ENCODE measurements at regions not wholly inside any gene's neighbourhood (a gene's known extent, or its start where the extent isn't known, plus 50 kb on each side); places are given as distances from the start of the nearest gene placed in this dataset.
"Not testable (repeated sequence)": the region's sequence is repeated elsewhere in the genome, so short reads cannot be mapped to it uniquely, and the experiment has no call there.

DNA sequence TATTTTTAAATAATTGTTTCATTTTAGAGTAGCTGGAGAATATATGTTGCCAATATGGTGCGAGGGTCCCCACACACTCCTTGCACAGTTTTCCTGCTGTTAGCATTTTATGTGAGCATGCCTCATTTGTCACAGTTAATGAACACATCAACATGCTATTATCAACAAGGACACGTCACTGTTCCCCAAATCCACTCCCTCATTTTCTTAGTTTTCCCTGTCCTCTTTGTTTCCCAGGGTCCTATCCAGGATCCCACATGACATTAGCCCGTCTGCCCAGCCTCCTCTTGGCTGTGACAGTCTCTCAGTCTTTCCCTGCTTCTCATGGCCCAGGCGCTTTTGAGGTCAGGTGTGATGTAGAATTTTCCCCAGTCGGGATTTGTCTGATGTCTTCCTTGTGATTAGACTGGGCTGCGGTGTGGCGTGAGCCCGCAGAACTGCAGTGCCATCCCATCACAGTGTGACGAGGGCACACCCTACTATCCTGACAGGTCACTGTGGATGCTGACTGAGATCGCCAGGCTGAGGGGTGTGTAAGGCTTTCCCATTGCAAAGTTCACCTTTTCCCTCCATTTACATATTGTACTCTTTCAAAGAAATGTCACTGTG is 450.6 kb upstream of the B3GAT1 start:
- DNase-seq = no peak

DNA sequence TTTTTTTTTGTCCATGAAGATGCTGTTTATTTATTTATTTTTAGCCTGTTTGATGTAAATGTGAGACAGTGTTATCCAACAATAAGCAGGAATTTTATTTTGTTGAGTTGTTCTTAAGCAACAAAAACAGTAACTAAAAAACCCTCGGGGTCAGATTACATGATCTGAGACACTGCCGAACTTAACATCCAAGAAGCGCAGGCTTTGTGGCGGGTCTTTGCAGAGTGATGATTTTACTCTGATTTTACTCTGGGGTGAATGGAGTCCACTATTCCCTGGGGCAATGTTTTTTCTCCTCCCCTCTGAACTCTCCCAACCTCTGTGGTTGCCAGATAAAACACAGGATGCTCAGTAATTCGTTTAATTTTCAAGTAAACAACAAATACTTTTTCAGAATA is 450.1 kb upstream of the B3GAT1 start:
- no peak for DNase-seq

DNA sequence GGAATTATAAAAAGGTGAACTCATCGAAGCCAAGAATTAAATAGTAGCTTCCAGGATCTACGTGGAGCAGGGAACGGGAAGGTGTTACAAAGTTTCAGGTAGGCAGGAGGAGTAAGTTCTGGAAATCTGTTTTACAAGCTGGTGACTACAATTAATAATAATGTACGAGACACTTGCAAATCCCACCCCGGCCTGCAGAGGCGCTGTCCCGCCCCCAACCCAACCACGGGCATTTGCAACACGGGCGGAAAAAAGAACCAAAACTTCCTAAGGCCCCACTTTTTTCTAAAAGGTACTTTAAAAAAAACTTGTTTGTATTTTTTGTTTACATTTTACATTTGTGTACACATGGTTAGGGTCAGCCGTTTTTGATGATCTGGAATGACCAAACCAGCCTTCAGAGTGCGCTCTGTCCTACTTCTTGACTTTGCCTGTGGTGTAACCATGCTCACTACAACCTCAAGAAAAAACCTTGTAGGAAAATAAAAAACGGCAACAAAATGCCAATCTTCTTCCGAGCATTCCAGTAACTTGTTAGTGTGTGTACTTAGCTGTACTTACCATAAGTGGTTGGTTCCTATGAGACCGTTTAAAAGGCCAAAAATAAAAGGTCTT is 449.6 kb upstream of the B3GAT1 start:
- no peak for DNase-seq

DNA sequence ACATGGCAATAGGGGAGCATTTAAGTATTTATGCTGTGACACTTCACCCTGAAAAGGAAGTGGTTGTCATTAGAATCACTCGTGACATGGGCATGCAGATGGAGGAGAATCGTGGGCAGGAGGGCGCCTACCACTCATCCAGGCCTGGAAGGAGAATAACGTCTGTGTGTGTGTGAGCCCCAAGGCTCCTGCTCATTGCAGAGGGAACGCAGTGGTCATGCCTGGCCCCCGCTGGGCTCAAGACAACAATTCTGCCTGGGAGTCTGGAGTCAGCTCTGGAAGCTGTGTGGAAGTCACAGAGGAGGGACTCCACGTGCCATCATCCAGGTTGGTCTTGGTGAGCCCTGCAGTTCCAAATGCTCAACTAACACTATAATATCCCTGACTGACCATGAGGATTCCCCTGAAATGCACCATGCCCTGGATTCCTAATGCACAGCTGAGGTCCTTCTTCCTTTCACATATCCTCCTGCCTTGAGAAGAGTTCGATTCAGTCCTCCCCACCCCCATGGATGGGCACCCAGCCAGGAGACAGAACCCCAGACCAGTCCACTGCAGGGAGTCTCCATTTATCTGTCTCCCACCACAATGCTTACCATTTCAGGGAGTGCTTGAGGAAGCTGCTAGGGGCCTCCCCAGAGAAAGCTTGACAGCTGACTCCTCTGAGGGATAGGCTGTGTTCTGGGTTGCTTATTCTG is 446.9 kb upstream of the B3GAT1 start:
- DNase-seq = no peak

DNA sequence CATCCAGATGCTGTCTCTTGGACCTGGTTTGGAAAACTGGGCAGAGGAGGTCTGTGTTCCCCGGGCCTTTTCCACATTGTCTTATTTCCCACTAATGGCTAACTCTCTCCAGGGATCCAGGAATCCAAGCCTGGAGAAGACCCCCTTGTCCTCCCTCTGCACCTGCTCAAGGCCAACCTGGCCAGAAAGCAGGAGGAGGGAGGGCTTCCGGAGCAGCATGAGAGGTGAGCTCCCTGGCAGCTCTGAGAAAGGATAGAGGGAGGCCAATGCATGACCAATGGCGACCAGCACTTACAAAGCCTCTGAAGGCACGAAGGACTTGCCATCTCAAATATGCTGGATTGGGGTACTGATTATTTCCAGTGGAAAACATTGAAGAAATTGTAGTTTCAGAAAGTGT is 445.0 kb upstream of the B3GAT1 start:
- DNase-seq = no peak

DNA sequence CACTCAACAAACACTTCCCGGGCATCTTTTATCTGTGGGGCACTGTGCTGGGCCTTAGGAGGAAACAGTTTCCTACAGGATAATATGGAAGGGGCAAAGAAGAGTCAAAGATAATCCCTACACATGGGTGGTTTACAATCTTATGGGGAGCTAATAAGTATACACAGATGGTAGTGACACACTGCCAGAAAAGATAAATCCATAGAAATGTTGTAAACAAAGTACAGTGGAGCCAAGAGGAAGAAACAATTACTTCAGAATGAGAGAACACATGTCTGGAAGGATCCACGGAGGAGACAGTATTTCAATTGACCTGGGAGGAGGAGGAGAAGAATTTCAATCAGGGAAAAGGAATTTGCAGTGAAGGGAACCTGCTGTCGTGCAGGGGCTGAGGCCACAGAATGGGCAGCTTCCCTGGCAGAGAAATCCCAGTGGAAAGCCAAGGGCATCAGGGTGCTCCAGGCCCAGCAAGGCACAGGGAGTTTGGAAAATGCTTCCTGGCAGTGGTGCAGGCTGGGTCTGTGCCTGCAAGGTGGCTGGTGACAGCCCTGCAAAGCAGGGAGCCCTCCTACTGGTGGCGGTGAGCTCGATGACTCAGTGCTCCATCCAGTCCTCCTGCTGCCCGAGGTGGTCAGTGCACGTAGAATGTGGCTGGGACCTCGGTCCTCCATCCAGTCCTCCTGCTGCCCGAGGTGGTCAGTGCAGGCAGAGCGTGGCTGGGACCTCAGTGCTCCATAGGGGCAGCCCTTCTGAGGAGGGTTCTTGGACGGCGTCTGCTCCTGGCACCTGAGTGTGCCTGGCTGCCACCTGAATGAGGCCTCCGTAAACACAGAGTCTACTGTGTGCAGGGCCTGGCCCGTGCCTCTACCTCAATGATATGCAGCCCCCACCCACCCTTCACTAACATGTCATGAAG is 444.3 kb upstream of the B3GAT1 start:
- no peak for DNase-seq

DNA sequence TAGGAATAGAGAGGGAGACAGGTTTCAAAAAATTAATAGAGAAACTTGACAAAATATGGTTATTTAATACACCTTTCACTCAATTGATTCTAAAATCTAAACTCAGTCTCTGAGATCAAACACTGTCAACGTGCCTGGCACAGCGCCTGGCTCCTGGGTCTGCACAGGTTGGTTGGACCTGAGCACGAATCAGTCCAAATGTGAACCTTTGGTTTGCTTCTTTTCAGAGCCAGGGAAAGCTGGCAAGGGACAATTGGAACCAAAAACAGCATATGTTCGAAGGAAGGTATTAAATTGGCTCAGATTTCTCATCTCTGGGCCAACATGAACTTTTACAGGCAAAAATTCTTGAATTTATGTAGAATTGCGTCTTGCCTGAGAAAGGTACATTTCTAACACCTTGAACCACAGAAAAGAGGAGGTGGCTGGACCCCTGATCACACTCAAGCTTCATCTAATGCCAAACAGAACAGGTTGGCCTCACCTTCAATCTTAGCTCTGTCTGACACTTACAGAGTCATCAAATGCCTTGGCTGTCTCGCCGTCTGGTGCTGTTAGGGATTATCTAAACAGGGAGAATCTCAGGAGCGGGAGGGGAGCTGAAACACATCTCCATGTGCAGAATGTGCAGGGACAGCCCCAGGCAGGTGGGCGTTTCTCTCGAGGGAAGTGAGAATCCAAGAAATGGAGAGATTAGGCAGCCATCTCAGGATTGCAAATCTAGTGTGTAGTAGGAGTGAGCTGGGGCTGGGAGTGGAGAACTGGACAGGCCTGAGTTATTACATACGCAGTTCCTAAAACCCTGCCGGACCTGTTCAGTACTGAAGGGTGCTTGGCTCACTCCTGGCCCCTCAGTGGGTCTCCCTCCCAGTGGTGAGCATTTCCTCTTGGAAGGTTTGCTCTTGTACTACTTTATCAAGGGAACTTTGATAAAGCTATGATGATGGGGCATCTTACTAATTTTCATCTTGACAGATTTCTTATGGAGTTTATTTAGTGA is 442.2 kb upstream of the B3GAT1 start:
- DNase-seq = no peak

DNA sequence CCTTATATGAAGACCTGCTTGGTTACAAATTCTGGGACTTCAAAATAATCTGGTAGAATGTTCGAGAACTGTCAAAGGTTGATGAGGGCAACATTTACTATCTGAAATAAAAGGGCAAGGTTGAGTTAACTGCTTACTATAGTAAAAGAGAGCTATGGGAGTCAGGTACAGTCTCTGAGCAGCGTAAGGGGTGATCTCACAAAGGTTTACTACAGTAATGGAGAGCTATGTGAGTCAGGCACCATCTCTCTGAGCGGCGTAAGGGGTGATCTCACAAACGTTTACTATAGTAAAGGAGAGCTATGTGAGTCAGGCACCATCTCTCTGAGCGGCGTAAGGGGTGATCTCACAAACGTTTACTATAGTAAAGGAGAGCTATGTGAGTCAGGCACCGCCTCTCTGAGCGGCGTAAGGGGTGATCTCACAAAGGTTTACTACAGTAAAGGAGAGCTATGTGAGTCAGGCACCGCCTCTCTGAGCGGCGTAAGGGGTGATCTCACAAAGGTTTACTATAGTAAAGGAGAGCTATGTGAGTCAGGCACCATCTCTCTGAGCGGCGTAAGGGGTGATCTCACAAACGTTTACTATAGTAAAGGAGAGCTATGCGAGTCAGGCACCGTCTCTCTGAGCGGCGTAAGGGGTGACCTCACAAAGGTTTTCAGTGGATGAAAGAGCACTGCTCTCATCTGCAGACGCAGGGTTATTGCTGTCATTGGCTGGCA is 439.6 kb upstream of the B3GAT1 start:
- DNase-seq = not testable (repeated sequence)

DNA sequence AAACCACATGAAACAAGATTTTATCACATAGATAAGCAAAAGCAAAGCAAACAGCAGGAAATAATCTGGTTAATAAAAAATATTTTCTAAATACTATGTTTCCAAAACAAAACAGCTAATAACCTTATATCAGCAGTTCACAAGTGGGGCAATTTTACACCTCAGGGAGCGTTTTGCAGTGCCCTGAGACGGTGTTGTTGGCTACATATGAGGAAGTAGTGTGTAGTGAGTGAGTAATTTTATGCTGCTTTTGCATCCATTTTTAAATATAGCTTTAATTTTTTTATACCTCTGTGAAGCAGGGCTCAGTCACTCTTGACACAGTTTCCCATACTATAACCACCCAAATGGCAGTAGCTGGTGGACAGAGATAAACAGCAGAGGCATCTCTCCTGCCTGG is 438.5 kb upstream of the B3GAT1 start:
- DNase-seq = no peak

DNA sequence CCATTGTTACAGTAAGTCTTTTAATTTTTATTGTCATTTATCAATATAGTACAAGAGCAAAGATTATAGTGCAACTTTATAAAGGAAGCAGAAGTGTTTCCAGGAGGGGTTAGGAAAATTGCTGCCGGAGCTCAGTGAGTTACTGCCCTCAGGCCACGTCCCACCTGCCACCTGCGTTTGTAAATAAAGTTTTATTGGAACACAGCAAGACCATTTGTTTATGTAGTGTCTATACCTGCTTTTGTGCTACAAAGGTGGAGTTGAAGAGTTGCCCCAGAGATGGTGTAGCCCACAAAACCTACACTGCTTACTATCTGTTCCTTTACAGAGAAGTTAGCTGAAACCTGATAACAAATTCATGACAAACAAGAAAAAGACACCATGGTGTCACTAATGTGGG is 437.8 kb upstream of the B3GAT1 start:
- no peak for DNase-seq

DNA sequence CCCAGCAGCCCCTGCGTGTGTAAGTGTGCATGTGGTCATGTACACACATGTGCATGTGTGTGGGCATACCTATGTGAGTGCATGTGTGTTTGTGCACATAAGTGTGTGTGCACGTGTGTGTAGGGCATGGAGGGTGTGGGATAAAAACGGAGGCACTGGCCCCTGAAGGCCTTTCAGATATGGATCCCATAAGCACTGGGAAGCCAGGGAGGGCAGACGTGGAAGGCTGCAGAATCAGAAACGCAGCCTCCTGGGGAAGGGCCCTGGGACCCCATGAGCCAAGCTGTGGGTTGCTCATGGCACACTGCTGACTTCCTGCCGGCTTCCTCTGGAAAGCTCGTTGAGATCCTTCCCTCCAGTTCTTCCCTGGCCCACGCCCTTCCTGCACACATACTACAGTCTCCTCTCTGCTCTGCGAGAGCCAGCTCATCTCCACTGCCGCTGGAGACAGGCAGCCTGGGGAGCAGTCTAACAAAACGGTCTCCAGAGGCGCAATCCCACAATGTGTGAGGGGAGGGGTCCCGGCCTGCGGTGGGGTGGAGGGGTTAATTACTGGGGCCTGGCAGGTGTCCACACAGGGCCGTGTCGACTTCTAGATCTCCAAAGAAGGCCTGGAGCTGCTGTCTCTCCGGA is 435.2 kb upstream of the B3GAT1 start:
- no peak for DNase-seq

DNA sequence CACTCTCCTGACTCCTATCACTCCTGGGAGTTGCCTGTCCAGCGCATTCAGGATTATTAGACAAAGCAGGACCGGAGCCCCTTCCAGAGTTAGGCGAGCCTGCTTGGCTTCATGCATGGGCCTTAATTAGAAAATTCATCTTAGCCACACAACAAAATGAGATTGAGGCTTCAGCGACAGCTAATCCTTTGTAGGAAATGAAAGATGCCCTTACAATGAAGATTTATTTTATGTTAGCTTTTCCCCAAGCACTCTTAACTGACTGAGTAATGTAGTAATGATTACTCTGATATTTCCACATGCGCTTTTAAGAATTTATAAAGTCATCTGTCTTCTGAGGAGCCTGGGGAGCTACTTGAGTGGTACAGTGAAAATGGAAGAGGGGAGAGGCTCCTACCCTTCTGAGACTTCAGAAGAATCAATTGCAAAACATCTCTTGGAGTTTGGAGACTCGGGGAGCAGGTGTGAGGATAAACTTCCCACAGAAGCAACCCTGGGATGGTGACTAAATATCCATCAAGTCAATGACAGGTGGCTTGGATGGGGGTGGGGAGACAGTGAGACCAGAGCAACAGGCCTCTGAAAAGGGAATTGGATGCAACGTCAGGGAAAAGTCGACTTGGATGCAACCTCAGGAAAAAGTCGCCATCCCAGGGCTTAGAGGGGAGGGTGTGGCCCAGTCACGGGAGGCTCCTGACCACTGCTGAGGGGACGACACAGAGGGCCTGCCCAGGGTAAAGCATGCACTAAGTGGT is 434.5 kb upstream of the B3GAT1 start:
- no peak for DNase-seq

DNA sequence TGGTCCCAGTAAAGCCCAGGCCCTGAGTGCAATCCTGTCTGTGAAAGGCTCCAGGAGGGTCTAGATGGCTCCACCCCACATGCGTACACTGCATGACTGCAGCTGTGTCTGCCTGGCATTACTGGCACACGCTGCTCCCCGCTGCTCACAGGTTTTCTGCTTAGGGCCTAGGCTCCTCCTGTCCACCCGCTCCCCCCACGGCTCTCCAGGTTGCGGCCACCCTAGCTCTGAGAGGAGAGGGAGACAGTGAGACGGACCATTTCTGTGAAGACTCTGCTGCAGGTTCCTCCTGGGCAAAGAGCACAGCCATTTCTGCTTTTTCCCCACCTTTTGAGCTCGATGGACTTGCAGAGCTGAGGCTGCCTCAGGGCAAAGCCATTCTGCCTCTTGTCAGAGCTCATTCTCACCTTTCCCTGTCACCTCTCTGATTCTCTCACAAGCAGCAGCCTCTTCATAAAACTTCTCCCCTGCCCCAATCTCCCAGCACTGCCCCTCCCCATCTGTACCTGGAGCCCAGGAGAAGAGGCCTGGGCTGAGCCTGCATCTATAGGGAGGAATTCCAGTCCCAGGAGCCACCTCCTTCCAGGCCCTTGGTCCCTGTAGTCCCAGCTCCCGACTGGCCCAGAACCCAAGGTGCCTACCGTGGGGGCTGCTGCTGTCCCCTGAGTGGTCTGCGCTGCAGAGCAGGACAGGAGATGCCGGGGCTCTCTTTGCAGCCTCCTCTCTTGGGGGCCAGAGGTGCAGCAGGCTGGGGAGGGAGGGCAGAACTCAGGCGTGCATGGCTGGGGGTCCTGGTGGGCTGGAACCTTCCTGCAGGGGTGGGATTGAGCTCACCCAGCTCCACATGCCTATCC is 433.7 kb upstream of the B3GAT1 start:
- no peak for DNase-seq

DNA sequence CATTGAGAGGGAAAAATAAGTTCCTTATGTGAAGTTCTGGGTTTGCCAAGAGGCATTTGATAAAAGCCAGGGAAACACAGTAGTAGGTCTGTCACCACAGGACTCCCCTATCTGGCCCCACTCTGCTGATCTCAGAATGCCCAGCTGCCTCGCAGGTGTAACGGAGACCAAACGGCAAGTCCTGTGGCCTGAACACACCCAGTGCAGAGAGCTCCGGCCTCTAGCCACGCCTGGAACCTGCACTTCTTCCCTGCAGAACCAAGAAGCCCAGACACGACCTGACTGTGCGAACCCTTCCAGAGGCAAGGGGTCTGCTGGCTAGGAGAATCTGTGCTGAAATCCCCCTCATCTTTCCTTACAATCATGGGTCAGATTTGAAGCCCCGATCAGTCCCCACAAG is 432.8 kb upstream of the B3GAT1 start:
- no peak for DNase-seq

DNA sequence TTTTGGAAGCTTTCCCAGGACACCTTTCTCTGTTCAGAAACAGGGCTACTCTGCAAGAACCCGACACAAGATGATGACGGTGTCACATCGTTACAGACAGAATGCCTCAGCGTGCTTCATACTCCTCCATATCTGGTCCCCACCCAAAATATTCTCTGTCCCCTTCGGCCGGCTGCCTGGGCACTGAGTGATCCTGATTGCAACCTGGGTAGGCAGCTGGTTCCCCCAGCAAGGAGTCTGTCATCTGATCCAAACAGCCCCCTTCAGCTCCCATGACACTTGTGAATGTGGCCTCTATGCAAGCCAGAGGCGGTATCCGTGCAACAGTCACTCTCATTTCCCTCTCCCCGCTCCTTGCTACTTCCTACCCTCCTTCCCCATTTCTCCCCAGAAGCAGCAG is 431.7 kb upstream of the B3GAT1 start:
- DNase-seq = no peak

DNA sequence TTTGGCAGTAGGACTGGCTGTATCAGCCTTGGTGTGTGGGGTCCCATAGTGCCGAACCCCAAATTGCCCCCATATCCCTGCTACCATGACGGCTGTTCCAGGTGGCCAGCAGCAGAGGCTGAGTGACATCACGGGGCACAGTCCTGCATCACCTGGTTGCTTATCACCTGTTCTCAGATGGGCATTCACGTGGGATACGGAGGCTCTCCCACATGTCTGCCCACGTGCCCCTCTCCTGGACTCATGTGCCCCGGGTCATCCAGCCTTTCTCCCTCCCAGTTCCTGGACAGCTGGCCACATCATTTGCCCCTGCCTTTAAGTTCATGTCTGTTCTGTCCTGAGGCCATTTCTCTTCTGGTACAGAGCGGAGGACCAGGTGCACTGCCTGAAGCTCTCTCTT is 431.0 kb upstream of the B3GAT1 start:
- DNase-seq = no peak

DNA sequence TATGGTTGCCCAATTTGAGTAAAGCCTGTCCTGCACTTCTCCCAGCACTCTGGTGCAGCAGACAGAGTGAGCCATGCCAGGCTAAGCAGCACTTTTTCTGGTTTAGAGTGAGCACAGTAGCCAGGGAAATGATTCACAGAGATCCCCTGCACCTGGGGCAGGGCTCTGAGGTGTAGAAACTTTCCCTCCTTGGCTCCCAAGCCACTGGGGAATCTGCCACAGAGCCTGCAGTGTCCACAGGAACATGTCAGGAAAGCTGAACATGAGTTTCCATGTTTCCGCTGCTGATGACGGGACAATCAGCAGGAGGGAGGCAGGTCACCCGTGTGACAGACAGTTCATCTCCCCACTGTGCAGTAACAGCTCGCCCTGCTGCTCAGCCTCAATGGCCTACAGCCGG is 429.9 kb upstream of the B3GAT1 start:
- DNase-seq = no peak

DNA sequence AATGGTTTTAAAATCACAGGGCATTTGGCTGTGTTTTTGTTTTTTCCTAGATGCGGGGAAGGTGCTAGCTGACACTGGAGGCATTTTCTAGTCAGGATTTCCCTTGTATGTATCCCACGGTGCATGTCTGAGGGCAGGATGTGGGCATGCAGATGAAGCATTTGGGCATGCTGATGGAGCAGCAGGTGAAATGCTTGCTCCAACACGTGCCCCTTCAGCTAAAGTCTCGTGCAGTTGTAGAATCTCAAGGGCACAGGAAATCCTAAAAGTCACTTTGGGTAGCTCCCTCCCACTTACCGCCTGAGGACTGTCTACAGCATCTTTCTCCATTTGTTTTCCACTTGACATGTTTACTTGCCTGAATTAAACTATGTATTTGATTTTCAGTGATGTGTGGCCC is 429.4 kb upstream of the B3GAT1 start:
- DNase-seq = no peak

DNA sequence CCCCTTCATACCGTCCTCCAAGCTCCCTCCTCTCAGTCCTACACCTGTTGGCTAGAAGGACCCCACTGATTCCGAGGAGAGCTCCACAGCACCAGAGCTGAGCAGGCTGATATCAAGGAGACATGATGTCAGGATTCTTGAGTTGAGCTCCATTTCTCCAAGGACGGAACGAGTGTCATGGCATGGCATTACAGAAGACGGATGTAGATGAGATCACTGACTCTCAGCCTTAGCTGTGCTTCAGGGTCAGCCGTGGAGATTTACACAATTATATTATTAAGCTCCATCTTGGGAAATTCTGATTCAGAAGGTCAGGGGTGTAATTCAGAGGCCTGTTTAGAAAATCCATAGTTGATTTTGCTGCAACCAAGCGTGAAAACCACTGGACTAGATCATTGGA is 428.9 kb upstream of the B3GAT1 start:
- DNase-seq = no peak
